HUES48 (cell line): ENCODE measurements at regions not wholly inside any gene's neighbourhood (a gene's known extent, or its start where the extent isn't known, plus 50 kb on each side); places are given as distances from the start of the nearest gene placed in this dataset.

Source experiments
- H3K27ac ChIP-seq: one replicate; pipeline ENCODE4 v1.7.0; 2013; ENCODE audit warnings: low read depth, low read length, inconsistent platforms
- H3K27me3 ChIP-seq: 2 replicates; pipeline ENCODE4 v1.6.1; 2013; ENCODE audit warnings: mild to moderate bottlenecking, low read length; ENCODE audit not compliant: control insufficient read depth, insufficient read depth
- H3K36me3 ChIP-seq: 2 replicates; pipeline ENCODE4 v1.6.1; 2013; ENCODE audit warnings: low read length; ENCODE audit not compliant: control insufficient read depth, insufficient read depth
- H3K4me1 ChIP-seq: 2 replicates; pipeline ENCODE4 v1.6.1; 2013; ENCODE audit warnings: mild to moderate bottlenecking, low read length; ENCODE audit not compliant: control insufficient read depth, insufficient read depth
- H3K4me3 ChIP-seq: 2 replicates; pipeline ENCODE4 v1.5.1; 2013; ENCODE audit warnings: mild to moderate bottlenecking, low read depth, low read length
- H3K9ac ChIP-seq: 2 replicates; pipeline ENCODE4 v1.6.1; 2013; ENCODE audit warnings: mild to moderate bottlenecking, low read depth, low read length, moderate library complexity
- H3K9me3 ChIP-seq: 2 replicates; pipeline ENCODE4 v1.6.1; 2013; ENCODE audit warnings: low read length; ENCODE audit not compliant: control insufficient read depth, insufficient read depth

GRCh38 chr12:107457362-107457935 is 228.2 kb upstream of the PWP1 start:
- H3K4me3 ChIP-seq = no peak overlapping the region
- H3K4me1 ChIP-seq = 0 out of 2 replicates have a peak, but pooled peaks cover 3% of the 10 kb centered on the region
- no peaks in the 10 kb centered on the region for H3K9me3 ChIP-seq
- H3K36me3 ChIP-seq = no peaks in the 10 kb centered on the region
- H3K27me3 ChIP-seq = no peaks in the 10 kb centered on the region
- H3K27ac ChIP-seq = no peak overlapping the region
- H3K9ac ChIP-seq = no peak overlapping the region

- Histone ChIP-seq H3K27me3 (no peaks in the 10 kb centered on the region), H3K4me3 (no peak overlapping the region), H3K36me3 (no peaks in the 10 kb centered on the region), H3K4me1 (0 out of 2 replicates have a peak, but pooled peaks cover 3% of the 10 kb centered on the region), H3K27ac (no peak overlapping the region), H3K9ac (no peak overlapping the region), H3K9me3 (no peaks in the 10 kb centered on the region)
Measured at GRCh38 chr12:107458163-107458562, 227.4 kb upstream of the PWP1 start.

GRCh38 chr12:107458990-107459389 is 226.6 kb upstream of the PWP1 start:
- Histone ChIP-seq H3K36me3 (no peaks in the 10 kb centered on the region), H3K4me1 (0 out of 2 replicates have a peak, but pooled peaks cover 3% of the 10 kb centered on the region), H3K4me3 (no peak overlapping the region)

GRCh38 chr12:107459641-107460040 is 226.0 kb upstream of the PWP1 start:
- Histone ChIP-seq H3K9me3 (no peaks in the 10 kb centered on the region), H3K4me1 (0 out of 2 replicates have a peak, but pooled peaks cover 3% of the 10 kb centered on the region), H3K27me3 (no peaks in the 10 kb centered on the region), H3K4me3 (no peak overlapping the region), H3K36me3 (no peaks in the 10 kb centered on the region), H3K9ac (no peak overlapping the region), H3K27ac (no peak overlapping the region)

More at GRCh38 chr12:107458990-107459389, 226.6 kb upstream of the PWP1 start:
- Histone ChIP-seq H3K27ac (no peak overlapping the region), H3K9me3 (no peaks in the 10 kb centered on the region), H3K9ac (no peak overlapping the region), H3K27me3 (no peaks in the 10 kb centered on the region)

GRCh38 chr12:107461222-107461975 is 224.2 kb upstream of the PWP1 start:
- Histone ChIP-seq H3K36me3 (no peaks in the 10 kb centered on the region), H3K27ac (no peak overlapping the region), H3K4me3 (no peak overlapping the region), H3K9ac (no peak overlapping the region), H3K9me3 (no peaks in the 10 kb centered on the region), H3K4me1 (0 out of 2 replicates have a peak, but pooled peaks cover 3% of the 10 kb centered on the region), H3K27me3 (no peaks in the 10 kb centered on the region)

GRCh38 chr12:107462428-107463332 is 222.9 kb upstream of the PWP1 start:
- H3K9me3 ChIP-seq = no peaks in the 10 kb centered on the region
- no peaks in the 10 kb centered on the region for H3K27me3 ChIP-seq
- no peak overlapping the region for H3K4me3 ChIP-seq
- no peak overlapping the region for H3K27ac ChIP-seq
- H3K9ac ChIP-seq = no peak overlapping the region
- H3K4me1 ChIP-seq = 0 out of 2 replicates have a peak, but pooled peaks cover 3% of the 10 kb centered on the region
- H3K36me3 ChIP-seq = no peaks in the 10 kb centered on the region

GRCh38 chr12:107464644-107465043 is 221.0 kb upstream of the PWP1 start:
- Histone ChIP-seq H3K36me3 (no peaks in the 10 kb centered on the region), H3K4me1 (peaks cover 7% of the 10 kb centered on the region; the same call in 1 of the 2 replicates), H3K9me3 (no peaks in the 10 kb centered on the region), H3K27me3 (no peaks in the 10 kb centered on the region), H3K27ac (no peak overlapping the region), H3K4me3 (no peak overlapping the region), H3K9ac (no peak overlapping the region)

- Histone ChIP-seq H3K27me3 (no peaks in the 10 kb centered on the region), H3K36me3 (no peaks in the 10 kb centered on the region), H3K9ac (no peak overlapping the region), H3K4me3 (no peak overlapping the region), H3K4me1 (peaks cover 7% of the 10 kb centered on the region; the same call in 1 of the 2 replicates), H3K27ac (no peak overlapping the region), H3K9me3 (no peaks in the 10 kb centered on the region)
Measured at GRCh38 chr12:107465625-107466024, 220.0 kb upstream of the PWP1 start.

- Histone ChIP-seq H3K9me3 (no peaks in the 10 kb centered on the region), H3K4me3 (no peak overlapping the region), H3K4me1 (peaks cover 3% of the 10 kb centered on the region; the same call in 1 of the 2 replicates), H3K9ac (no peak overlapping the region), H3K27ac (no peak overlapping the region), H3K36me3 (no peaks in the 10 kb centered on the region), H3K27me3 (no peaks in the 10 kb centered on the region)
Measured at GRCh38 chr12:107467716-107468115, 217.9 kb upstream of the PWP1 start.

- Histone ChIP-seq H3K27ac (no peak overlapping the region), H3K36me3 (no peaks in the 10 kb centered on the region), H3K9ac (no peak overlapping the region), H3K4me1 (peaks cover 3% of the 10 kb centered on the region; the same call in 1 of the 2 replicates), H3K4me3 (no peak overlapping the region), H3K27me3 (no peaks in the 10 kb centered on the region), H3K9me3 (no peaks in the 10 kb centered on the region)
Measured at GRCh38 chr12:107468182-107468581, 217.4 kb upstream of the PWP1 start.
